NCI-H510A (cell line): ENCODE measurements at regions not wholly inside any gene's neighbourhood (a gene's known extent, or its start where the extent isn't known, plus 50 kb on each side); places are given as distances from the start of the nearest gene placed in this dataset.
"Not testable (repeated sequence)": the region's sequence is repeated elsewhere in the genome, so short reads cannot be mapped to it uniquely, and the experiment has no call there.

ENCODE experiments used
- DNase-seq: peaks from one replicate; lab custom pipeline; 2025; lab: John Stamatoyannopoulos, UW

DNA sequence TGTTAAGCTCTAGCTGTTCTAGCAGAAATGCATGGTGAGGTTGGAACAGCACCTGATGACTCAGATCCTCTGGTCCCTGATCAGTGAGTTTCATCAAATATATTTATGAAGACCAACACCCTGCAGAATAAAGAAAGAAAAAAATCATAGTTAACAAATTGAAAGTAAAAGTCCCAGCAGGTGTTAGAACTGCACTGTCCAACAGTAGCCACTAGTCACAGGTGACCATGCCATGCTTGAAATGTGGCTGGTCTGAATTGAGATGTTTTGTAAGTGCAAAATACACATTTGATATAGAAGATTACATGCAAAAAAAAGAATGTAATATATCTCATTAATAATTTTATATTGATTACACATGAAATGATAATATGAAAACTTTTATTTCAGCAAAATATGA lies 1010.7 kb upstream of the ZEB2 start:
- no peak for DNase-seq

GRCh38 chr2:145524836-145525235 lies 1004.9 kb upstream of the ZEB2 start:
- DNase-seq: no peak

DNA sequence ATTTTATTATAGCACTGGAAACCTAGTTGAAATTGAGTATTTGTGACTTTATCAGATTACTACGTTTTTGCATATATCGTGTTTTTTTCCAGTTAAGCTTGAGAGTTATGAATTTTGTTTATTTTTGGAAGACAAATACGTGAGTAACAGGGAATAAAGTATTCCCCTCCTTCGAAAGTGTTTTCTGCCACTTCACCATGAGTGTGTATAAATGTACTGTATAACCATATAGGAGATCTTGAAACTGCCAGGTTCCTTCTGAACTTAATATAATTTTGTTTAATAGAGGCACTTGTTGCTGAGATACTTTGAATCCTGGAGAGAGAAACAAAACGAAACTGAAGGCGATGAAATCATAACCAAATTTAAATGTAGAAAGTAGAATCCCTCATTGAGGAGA lies 1004.4 kb upstream of the ZEB2 start:
- DNase-seq: no peak

DNA sequence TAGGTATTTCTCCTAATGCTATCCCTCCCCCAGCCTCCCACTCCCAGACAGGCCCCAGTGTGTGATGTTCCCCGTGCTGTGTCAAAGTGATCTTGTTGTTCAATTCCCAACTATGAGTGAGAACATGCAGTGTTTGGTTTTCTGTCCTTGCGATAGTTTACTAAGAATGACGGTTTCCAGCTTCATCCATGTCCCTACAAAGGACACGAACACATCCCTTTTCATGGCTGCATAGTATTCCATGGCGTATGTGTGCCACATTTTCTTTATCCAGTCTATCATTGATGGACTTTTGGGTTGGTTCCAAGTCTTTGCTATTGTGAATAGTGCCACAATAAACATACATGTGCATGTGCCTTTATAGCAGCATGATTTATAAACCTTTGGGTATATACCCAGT lies 999.3 kb upstream of the ZEB2 start:
- DNase-seq: not testable (repeated sequence)

DNA sequence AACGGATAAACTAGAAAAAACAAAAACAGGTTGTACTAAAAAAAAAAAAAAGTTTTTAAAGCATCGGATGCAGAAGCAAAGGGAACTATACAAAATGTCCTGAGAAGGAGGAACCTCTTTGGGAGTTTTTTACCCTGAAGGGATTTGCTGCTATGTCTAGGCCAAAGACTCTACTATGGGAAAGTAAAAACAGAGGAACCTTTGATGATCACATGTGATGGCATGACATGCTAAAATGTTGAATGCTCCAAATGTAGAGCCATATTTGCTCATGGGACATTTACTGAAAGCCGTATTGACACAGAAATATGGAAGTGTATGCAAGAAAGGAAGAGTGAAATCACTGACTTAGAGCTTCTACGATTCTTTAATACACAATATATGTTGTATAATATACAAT lies 992.0 kb upstream of the ZEB2 start:
- DNase-seq: no peak

DNA sequence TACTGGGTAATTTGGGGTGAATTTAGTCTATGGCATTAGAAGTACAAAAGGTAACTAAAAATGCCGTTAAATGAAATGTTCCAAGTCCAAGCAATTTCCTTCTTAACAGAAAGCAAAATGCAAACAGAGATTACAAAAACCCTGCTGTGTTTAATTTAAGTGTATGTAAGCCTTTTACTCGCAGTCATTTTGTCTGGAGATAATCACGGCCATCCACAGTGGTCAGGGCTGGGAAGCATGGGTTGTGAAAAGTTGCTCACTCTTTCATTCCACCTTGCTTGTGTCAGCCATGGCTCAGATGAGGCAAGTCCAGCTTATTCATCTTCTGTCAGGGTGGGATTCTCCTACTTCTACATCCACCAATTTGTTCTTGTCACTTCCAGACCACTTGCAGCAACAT lies 983.6 kb upstream of the ZEB2 start:
- no peak for DNase-seq

GRCh38 chr2:145501920-145502319 lies 982.0 kb upstream of the ZEB2 start:
- no peak for DNase-seq

DNA sequence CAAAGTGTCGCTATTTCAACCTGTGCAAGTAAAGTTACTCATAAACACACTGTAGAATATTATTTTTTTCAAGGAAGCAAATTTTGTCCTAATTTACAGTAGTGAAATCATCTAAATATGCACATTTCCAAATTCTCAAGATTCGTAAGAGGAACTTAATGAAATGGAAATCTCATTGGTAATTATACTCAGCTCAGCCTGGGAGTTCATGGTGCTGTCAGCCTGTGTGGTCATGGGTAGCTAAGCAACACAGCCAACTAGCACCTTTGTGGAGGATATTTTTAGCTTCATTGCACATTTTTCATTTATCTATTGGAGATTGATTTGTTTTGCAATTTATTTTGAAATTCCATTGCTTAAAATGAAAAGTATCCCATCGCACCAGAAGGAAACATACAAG lies 975.7 kb upstream of the ZEB2 start:
- DNase-seq: no peak

- no peak for DNase-seq
Measured at GRCh38 chr2:145494441-145494840, 974.5 kb upstream of the ZEB2 start.

DNA sequence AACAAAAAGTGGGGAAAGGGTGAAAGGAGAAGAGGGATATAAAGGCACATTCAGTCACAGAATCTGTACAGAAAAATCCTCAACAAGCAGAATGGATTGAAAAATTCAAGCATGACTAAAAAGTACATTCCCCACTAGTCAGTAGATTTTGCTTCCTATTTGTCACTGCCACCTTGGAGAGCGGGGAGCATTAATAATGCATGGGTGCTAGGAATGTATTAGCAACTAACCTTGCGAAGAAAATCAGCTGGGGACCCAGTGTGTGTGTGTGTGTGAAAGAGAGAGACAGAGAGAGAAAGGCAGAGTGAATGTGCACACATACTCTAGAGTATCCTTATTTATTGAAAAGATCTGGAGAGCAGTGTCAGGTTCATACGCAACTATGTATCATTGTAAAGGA lies 968.7 kb upstream of the ZEB2 start:
- DNase-seq: no peak

DNA sequence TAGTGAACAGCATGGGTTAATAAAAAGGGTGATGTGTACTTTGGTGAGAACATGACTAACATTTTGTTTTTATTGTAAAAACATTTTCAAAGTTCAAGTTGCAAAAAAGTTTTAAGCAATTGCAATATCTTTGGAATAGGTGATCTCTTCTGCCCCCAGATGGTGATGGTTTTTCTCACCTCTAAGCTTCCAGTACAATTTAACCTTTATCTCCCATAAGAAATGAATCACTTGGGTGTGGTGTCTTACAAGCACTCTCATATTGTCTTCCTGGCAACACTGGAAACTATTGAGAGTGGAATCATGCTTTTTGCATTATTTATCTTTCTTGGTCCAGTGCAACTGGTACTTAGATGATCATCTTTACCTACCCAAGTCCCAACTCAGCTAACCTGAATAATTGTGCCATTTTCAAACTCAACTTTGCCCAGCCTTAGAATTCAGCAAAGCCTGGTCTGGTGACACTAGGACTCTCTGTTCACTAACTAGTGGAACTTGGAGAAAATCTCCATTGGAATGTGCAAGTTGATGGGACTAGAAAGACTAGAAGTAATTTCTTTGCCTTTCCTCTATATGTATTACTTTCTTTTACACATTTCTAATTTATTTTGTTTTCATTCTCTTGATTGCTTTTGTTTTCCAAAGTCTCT lies 964.7 kb upstream of the ZEB2 start:
- no peak for DNase-seq

GRCh38 chr2:145483854-145484253 lies 963.9 kb upstream of the ZEB2 start:
- no peak for DNase-seq

GRCh38 chr2:145481334-145481922 lies 961.5 kb upstream of the ZEB2 start:
- no peak for DNase-seq

DNA sequence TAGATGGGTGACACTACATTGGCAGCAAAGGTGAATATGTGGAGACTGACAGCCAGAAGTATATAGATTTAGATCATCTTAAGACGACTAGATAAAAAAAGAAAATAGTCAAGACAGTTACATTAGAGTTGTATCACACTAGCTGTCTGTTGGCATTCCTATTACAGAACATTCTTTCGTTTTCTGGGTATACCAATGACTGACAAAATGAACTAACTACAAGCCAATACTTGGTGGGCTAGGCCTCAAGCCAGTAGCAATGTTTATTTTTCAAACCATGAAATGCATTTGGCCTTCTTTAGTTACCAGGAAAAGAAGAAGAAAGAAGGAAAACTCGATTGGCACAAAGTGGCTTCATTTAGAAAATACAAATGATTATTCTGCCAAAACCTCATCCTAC lies 944.9 kb upstream of the ZEB2 start:
- DNase-seq: no peak

DNA sequence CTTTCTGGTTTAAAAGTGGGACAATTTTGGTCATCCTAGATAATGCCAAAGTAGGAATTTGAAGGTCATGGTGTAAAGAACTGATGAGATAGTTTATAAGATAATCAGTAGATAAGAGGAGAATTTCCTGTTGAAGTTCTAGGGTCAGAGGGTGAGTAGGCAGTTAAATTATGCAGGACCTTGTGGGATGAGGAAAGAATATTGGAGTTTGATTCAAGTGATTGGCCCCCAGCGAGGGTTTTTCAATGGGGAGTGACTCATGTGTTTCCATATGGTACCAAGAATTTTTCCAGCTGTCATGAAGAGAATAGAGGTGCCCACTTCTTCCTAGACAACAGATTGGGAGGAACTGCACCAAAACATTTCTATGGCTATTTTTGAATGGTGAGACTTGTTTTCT lies 940.2 kb upstream of the ZEB2 start:
- DNase-seq: no peak

- peak; percentile 91 for DNase-seq
Measured at GRCh38 chr2:145431181-145431951, 911.4 kb upstream of the ZEB2 start.

DNA sequence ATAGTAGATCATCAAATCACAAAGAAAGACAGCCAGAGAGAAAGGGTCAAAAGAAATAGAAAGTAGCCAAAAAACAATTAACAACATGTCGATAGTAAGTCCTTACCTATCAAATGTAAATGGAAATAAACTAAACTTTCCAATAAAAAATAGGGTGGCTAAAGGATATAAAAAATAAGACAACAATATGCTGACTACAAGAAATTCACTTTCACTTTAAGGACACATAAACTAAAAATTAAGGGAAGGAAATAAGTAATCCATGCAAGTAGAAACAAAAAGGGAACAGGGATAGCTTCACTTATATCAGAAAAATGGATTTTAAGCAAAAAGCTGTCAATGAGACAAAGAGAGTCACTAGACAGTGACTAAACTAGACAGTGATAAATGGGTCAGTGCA lies 903.9 kb upstream of the ZEB2 start:
- no peak for DNase-seq

DNA sequence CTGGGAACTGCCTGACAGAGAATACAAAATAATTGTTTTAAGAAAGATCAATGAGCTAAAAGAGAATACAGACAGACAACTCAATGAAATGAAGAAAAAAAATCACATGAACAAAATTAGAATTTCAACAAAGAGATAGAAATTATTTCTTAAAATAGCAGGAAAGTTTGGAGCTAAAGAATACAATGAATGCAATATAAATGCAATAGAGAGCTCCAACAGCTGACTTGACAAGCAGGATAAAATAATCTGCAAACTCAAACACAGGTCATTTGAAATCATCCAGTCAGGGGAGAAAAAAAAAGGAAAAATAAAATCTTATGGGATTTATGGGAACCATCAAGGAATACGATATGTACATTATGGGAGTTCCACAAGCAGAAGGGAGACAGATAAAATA lies 902.7 kb upstream of the ZEB2 start:
- no peak for DNase-seq

- no peak for DNase-seq
Measured at GRCh38 chr2:145421841-145422240, 901.9 kb upstream of the ZEB2 start.

GRCh38 chr2:145416640-145417039 lies 896.7 kb upstream of the ZEB2 start:
- DNase-seq: no peak

- no peak for DNase-seq
Measured at GRCh38 chr2:145415151-145415550, 895.2 kb upstream of the ZEB2 start.

DNA sequence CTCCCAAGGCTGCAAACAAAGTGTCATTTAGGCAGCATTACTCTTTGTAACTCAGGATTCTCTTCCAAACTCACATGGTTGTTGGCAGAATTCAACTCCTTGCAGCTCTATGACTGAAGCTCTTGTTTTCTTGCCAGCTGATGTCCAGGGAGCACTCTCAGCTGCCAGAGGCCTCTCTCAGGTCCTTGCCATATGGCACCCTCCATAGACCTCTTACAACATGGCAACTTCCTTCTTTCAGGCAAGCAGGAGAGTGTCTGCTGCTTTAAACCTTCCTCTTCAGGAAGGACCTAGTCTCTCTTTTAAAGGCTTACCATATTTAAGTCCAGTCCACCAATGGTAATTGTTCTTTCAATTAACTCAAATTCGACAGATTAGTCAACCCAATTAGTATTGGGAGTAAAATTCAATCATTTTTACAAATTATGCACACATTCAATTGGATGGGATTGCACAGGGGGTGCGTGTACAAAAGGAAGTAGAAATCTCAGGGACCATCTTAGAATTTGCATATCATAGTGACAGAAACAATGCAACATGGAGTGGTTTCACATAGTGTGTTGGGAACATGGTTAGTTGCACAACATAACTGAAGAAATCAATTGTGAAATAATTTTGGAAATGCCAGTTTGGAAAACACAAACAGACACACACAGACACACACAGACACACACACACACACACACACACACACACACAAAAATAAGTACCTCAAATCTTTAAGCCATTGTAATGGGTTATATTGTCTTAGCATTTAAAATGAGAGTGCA lies 893.5 kb upstream of the ZEB2 start:
- no peak for DNase-seq

GRCh38 chr2:145412155-145412554 lies 892.2 kb upstream of the ZEB2 start:
- no peak for DNase-seq
